HG03066 (cell line): ENCODE measurements at regions not wholly inside any gene's neighbourhood (a gene's known extent, or its start where the extent isn't known, plus 50 kb on each side); places are given as distances from the start of the nearest gene placed in this dataset.

Source experiments
- ATAC-seq: cut with Tn5 transposase; IDR thresholded peaks from one replicate; pipeline ENCODE4 v1.9.1; 2021; ENCODE audit warnings: low read depth; ENCODE audit not compliant: unreplicated experiment

DNA sequence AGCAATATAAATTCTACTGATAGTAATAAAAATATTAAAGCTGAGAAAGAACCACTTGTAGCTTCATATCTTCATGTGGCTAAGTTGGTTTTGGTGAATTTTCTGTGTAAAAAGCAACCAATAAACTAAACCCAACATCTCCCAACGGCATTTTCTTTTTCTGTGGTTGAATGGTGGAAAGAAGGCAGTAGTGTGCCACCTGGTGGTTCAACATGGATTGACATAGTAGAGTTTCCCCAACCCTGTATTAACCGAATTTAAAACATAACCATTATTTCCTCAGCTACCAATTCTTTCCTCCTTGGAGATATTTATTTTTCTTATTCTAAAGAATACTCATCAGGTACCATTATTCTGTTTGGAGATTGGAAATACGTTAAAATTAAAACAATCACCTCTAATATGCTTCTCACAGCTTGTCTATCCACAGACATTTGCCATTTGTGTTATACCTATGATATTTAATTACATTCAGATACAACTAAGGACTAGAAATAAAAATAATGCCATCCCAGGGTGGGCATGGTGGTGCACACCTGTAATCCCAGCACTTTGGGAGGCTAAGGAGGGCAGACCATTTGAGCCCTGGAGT lies 117.1 kb upstream of the EEF1E1 start:
- peak; percentile 78 for ATAC-seq

DNA sequence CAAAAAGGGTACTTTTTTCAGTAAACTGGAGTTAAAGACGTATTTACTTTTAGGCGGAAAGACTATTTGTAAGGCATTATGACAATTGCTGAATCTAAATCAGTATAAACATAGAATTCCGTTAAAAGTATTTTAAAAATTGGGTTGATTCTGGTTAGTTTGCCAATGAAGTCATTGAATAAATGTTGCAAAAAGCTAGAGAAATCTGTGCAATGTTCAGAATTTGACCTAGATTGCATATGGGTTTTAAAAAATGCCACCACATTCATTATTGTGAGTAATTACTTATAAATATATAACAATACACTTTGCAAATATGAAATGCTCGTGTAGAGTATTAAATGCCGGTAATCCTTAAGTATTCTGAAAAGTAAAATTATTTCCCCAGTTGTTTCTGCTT lies 116.5 kb upstream of the EEF1E1 start:
- no peak for ATAC-seq

DNA sequence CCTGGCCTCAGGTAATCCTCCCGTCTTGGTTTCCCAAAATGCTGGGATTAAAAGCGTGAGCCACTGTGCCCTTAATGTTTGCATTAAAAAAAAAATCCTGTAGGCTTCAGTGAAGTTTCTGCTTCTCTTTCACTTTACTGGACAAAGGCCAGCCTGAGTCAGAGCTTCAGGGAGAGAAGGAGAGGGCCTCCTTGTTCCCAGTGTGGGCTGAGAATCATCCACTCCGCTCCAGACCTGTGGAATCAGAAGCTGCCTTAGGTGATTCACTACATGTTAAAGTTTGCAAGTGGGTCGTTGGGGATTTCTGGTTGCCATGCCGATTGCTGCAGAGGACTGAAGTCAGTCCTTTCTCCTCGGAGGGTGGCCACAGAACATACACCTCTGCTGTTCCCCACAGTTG lies 113.3 kb upstream of the EEF1E1 start:
- no peak for ATAC-seq

DNA sequence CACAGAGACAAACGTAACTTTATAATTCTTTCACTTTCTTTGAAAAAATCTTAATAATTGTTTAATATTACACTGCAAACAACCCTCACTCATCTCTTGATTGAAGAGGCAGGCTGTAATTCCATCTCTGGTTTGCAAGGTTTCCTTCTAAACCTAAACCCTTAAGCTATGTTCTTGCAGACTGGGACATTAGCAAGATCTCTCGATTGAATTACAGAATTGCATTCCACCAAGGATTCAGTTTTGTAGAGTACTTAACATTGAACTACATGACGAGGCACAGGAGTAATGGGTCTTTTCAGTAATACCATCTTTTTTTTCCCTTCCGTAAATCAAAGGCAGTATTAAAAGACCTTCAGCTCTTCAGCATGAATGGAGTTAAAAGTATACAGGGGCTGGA lies 111.6 kb upstream of the EEF1E1 start:
- ATAC-seq = no peak

DNA sequence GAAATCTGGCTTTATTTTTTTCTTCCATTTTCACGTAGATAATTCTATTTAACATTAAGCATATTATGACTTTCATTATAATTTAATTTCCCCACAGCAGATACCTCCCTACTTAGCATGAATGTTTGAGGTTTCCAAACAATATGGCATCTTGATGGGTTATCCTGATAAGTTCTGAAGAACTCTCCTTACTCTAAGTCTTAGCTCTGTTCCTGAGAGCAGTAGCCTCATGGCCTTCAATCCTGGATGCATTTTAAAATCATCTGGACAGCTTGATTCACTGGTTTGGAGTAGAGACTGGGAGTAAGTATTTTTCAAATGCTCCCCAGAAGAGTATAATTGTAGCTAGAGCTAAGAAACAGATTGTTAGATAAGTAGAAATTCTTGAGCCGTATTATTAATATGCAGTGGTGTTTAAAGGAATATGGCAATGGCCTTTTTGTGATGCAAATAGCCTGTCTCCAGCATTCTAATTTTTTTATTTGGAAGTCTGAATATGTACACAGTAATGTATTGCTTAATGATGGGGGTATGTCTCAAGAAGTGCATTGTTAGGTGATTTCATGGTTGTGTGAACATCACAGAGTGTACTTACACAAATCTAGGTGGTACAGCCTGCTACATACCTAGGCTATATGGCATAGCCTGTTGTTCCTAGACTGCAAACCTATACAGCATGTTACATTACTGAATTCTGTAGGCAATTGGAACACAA lies 110.5 kb upstream of the EEF1E1 start:
- no peak for ATAC-seq

DNA sequence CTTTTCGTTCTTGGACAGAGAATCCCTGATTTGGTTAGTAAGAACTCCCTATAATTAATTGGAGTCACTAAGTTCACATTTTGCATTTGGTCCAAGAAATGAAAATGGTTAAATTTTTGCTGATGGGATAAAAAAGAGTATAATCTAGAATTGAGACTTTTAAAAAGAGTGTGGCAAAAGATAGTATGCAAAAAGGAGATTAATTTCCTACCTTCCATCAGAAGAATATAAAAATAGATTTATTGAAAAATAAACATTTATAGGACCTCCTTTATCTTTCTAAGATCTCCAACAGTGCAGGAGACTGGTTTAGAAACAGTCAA lies 105.5 kb upstream of the EEF1E1 start:
- ATAC-seq = no peak

DNA sequence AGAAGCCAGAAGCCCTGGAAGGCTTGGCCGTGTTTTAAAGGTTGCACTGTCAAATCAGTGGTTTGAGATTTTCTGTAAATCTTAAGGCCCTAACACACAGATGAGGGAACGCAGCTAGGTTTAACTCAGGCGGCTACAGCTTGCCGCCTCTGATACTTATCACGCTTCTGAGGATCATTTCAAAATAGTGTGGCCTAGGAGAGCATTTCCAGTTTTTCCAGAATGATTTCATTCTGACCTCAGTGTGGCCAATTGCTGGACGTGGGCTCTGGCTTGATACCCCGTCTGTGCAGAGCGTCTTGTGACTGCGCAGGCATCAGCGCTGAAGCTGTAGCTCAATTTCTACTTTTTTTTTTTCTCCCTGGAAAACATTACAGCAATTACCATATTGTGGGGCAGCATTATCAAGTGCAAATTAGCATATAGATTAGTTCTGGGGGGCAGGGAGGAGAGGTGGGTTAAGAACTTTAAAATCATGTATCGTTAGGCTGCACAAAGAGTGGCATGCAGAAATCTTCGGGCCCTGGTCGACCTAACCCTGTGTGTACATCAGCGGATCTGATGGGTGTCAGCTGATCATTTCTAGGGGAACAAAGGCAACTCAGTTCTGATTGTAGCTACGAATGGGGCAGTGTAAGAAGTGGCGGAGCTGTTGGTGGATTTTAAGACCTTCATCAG lies 105.0 kb upstream of the EEF1E1 start:
- no peak for ATAC-seq

DNA sequence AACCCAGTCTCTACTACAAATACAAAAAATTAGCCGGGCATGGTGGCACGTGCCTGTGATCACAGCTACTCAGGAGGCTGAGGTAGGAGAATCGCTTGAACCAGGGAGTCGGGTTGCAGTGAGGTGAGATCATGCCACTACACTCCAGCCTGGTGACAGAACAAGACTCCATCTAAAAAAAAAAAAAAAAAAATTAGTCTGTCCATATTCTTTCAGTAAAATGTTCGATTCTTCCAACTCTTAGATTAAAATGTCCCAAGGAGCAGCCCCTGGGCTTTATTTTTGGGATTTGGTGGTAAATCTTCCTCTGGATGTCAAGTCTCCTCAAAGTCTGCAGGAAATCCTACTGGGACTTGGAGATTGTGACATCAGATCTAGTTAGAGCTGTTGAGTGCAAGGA lies 101.0 kb upstream of the EEF1E1 start:
- no peak for ATAC-seq

DNA sequence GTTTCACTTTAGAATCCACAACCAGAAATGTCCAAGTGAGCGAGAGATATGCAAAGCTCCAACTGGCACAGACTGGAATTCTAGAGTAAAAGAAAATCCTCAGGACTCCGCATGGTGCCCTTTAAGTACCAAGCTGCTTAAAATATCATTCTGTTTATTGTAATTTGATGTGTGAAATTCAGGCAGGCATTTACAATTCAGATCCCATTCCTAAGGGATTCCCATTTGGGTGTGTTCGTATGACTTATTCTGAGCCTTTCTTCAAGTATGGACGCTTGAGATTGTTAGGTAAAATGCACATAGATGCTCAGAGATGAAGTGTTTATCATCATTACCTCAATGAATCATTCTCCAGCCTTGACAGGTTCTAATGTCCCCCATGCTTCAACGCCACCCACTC lies 99.3 kb upstream of the EEF1E1 start:
- no peak for ATAC-seq

DNA sequence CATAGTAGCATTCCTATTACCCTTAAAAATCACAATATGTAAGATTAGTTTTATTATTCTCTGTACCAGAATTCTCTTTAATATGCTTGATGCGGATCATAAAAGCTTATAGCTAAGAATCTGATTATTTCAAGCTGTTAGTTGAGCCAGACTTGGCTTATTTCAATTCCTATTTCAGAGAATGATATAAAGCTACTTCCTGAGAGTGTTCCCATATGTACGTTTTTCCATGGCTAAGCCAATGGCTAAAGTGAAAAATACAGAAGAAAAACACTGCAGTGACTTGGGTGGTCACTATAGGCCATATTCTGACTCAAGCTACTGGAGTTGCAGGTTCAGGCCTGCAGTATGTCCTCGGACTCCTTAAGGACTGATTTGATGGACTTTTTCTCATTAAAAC lies 97.9 kb upstream of the EEF1E1 start:
- ATAC-seq = no peak

DNA sequence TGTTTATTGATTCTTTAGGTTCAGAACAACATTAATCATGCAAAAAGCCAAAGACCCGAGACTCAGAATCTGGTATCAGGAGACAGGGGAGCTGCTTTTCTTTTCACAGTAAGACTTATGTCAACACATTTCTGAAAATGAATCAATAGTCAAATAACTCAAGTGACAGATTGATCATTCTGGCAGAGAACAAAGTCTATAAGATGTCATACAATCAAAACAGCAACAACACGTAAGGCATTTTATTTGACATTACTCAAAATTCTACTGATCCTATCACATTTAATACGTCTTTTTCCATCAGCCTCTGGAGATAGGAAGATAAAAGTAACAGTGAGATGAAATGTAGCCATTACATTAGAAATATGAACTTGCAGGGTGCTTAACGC lies 93.4 kb upstream of the EEF1E1 start:
- no peak for ATAC-seq

DNA sequence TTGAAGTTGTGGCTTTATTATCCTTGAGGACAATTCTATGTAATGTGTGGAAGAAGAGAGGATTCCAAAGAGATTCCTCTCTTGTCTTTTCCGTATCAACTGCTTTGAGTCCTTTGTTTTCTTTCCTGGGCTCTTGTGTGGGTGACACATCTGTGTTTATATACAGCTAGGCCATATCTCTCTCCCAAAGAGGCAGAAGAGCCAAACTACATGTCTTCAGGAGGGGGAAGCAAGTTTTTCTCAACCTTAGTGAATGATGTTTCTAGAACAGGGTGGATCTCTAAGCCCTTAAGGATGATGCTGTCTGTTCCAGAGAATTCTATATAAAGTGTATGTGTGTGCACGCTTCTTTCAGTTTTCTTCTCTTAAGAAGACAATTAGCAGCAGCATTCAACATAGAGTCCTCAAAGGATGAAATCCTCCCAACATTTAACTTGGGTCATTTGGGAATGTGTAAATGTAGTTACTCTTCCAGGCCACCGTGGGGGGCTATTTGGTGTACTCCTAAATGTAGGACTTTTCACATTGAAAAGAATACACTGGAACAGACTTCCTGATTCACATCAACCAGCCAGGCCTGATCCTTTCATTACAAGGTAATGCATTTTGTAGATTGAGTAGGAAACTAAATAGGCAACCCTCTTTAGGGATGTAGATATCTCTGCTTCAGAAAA lies 92.8 kb upstream of the EEF1E1 start:
- ATAC-seq = no peak

DNA sequence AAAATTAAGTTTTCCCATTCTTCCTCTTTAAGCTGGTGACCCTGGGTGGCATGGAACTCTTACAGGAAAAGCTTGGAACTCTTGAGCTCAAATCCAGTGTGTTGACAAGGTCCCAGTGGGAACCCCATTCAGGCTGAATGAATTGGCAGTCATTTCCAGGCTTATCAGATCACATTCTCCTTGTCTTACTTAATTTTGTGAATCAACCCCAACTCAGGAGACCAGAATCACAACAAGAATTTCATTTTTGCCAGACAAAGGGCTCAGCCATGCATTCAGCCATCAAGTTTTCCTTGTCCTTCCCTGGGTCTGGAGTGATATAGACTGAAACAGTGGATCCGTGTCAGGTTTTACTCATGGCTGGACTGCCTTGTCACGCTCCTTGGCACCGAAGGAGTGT lies 92.1 kb upstream of the EEF1E1 start:
- no peak for ATAC-seq

DNA sequence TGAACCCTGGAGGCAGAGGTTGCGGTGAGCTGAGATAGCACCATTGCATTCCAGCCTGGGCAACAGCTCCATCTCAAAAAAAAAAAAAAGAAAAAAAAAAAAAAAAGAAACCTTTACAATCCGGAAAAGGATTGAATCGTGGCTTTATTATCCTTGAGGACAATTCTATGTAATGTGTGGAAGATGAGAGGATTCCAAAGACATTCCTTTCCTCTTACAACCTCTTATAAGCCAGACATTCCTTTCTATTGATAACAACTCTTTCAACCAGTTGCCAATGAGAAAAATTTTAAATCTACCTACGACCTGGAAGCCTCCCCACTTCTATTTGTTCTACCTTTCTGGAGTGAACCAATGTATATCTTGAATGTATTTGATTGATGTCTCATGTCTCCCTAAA lies 91.2 kb upstream of the EEF1E1 start:
- ATAC-seq = no peak

DNA sequence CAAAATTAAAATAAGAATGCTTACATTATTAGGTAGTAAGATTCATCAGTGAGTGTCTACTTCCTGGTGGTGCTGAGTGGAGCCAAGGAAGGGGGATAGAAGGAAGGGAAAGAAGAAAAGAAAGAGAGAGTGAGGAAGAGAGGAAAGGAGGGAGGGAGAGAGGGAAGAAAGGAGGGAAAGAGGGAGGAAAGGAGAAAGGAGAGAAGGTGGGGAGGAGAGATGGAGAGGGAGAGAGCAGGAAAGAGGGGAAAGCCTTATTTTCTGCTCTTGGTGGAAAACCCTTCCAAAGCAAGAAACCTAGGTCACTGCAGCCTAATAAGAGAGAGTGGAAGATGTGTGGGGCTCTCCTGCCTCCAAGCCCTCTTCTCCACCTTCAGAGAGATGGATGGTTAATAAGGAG lies 90.2 kb upstream of the EEF1E1 start:
- no peak for ATAC-seq

DNA sequence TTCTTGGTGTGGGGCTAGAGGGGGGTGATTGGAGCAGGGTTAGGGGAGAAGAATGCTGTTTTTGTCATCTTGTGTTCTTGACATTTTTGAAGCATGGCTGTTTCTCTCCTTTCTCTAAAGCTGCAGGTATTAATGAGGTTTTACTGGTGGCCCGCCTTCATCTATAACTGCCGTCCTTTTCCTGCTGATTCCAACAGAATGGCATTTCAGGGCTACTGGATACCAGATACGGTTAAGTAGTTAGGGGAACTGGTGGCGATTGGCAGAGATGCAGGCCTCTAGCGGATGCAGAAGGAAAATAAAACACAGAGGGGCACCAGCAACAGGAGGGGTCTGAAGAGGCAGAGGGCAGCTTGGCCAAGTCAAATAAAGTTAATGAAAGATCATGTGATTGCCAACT lies 89.7 kb upstream of the EEF1E1 start:
- no peak for ATAC-seq

DNA sequence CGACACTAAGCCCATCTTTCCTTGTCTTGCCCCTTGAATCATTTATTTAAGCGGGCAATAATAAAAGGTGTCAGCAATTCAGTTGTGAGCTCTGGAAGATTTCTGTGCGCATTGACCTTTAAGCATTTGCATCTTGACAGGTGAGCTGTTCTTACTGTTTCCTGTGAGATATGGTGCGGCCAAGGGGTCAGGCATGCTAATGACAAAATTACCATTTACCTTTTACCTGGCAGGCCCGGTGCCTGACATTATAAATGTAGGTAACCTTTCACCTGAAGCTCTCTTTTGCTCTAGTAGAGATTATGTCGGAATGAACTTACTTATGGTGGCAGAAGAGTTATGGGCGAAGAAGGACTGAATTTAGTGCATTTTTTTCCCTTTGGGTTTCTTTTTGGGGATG lies 89.3 kb upstream of the EEF1E1 start:
- no peak for ATAC-seq

DNA sequence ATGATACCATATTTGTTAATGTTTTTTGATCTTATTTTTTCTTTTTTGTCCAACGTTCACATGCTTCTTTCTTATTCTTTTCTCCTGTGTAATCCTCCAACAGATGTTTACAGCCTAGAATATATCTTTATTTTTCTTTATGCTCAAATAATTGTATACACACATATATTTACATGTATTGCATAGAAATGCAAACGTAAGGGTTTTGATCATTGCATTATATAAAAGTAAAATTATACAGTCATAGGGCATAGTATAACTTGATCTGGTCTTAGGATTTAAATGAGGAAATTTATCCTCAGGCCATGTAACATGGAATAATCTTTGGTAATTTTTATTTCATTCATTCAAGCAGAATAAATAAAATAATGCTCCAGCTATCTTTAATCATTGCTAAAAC lies 84.9 kb upstream of the EEF1E1 start:
- ATAC-seq = no peak

DNA sequence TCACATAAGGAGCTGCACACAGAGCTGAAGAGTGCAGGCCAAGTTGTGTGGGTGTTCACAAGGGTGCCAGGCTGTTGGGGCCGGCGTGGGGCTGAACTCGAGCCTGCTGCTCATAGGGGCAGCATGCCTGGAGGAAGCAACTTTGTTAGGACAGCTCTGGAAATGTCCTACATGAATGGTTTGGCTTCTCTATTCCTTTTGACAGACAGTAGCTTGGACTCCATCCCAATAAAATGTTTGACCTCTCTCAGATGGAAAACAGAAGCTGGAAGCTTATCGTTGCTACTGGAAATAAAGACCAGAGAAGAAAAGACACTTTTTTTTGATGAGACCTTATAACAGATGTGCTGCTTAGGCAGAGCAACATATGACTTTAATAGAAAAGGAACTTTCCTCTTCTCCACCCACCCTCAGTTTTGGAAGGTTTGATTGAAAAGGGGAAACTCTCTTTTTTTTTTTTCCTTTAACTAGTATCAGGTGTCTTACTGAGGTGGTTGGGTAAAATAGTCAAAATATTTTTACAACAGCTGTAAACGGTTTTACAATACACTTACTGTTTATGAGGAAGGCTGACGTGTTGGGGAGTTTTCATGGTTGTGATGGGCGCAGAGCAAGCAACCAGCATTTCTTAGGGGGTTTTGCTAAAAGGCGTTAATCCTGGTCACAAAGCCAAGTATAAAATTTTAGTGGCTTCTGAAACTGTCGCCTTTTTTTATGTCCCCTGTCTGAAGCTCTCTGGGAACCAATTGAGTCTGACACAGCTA lies 80.7 kb upstream of the EEF1E1 start:
- no peak for ATAC-seq

DNA sequence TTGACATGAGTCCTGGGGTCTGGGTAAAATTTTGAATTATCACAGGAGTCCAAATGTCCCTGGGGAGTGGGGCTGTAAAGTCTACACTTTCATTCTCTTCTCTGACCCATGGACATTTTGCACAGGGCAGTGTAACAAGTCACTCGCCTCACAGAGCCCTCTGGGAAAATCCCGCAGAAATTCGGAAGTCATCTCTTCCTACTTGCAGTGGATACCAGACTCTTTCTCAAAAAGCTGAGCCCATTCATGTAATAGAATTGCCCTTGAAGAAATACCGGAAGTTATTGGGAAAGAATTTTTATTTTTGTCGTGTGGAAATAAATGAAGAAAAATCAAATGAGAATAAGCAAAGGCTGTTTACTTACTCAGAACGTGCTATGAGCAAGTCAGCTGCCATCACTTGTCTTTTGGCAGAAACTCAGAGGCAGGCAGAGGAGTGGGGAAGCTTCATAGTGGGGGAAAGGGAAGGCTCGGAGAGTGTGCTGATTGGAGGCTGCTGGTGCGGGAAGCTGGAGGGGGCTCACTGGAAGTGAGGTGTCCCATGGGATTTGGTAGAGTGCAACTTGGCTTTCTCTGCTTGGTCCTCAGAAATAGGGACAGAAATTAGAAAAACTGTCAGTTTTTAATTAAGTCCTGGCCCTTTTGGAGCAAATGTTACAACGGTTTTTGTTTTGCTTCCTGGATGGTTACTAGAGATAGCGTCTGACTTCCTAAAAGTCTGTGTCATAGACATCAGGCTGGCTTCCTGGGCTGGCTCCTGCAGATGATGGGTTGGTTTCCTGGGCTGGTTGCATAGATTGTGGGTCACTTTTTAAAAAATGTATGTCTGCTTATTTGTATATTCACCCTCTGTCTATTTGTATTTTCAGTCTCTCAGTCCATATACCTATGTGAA lies 79.8 kb upstream of the EEF1E1 start:
- ATAC-seq = no peak
